ENCODE measurements at regions not wholly inside any gene's neighbourhood (a gene's known extent, or its start where the extent isn't known, plus 50 kb on each side); places are given as distances from the start of the nearest gene placed in this dataset.
A peak's percentile ranks its signal among the peaks of the same experiment; 100 is the strongest.

DNA sequence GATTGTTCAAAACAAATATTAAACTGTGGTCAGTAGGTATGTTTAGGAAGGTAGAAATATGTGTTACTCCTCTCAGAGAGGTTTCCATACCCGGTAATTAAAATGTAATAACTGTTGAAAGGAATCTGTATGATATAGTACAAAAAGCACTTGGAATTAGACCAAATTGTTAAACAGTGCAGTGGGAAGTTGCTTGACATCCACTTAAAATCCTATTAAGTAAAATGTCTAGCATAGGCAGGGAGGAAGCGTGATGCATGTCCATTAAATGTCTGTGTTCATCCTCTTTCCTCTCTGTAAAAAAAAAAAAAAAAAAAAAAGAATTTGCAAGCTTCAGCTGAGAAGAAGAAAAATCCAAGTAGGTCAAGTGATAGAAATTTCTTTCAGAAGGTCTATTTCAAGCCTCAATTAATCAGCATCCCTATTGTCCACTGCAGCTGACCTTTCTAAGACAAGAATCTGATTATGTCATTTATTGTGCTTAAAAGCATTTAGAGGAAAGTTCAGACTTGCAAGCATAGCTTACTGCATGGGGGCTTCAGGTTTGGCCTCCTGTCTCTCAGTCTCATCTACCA lies 265.6 kb upstream of the RGS6 start:
- Mint-ChIP-seq H3K27ac (no peak overlapping the region), H3K27me3 (no peaks in the 10 kb centered on the region), H3K9me3 (no peaks in the 10 kb centered on the region), H3K4me1 (peaks cover 13% of the 10 kb centered on the region), H3K36me3 (peaks cover 18% of the 10 kb centered on the region), H3K4me3 (no peak overlapping the region)
- DNase-seq = no peak

- DNase-seq = no peak
- H3K27me3 Mint-ChIP-seq = no peaks in the 10 kb centered on the region
- no peaks in the 10 kb centered on the region for H3K9me3 Mint-ChIP-seq
- H3K4me3 Mint-ChIP-seq = no peak overlapping the region
- peaks cover 26% of the 10 kb centered on the region for H3K36me3 Mint-ChIP-seq
- H3K27ac Mint-ChIP-seq = no peak overlapping the region
- H3K4me1 Mint-ChIP-seq = peaks cover 13% of the 10 kb centered on the region
Measured at GRCh38 chr14:71668186-71668912, 263.9 kb upstream of the RGS6 start.

DNA sequence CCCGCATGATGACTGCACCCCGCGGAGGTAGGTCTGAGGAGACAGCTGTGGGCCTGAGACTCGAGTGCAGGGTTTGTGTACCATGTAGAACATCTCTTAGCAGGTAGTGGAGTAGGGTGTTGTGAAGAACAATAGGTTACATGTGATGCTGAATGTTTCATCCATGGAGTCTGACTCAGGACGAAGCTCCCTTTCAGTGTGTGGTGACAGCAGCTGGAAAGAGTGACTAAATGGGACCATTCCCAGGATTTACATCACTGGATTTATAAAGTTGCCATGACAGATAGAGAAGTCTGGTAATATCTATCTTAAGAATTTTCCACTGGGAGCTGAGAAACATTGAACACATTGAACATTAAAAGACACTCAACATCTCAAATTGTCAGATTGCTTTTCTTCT lies 259.6 kb upstream of the RGS6 start:
- H3K4me1 Mint-ChIP-seq = peaks cover 14% of the 10 kb centered on the region
- no peak overlapping the region for H3K27ac Mint-ChIP-seq
- peaks cover 2% of the 10 kb centered on the region for H3K9me3 Mint-ChIP-seq
- no peaks in the 10 kb centered on the region for H3K27me3 Mint-ChIP-seq
- DNase-seq = no peak
- H3K36me3 Mint-ChIP-seq = peaks cover 47% of the 10 kb centered on the region
- H3K4me3 Mint-ChIP-seq = no peak overlapping the region

- H3K4me1 Mint-ChIP-seq = peaks cover 14% of the 10 kb centered on the region
- H3K27ac Mint-ChIP-seq = peak overlapping the region; percentile 37
- H3K27me3 Mint-ChIP-seq = no peaks in the 10 kb centered on the region
- H3K4me3 Mint-ChIP-seq = no peak overlapping the region
- DNase-seq = no peak
- peaks cover 2% of the 10 kb centered on the region for H3K9me3 Mint-ChIP-seq
- H3K36me3 Mint-ChIP-seq = peaks cover 70% of the 10 kb centered on the region
Measured at GRCh38 chr14:71675126-71675899, 256.9 kb upstream of the RGS6 start.

DNA sequence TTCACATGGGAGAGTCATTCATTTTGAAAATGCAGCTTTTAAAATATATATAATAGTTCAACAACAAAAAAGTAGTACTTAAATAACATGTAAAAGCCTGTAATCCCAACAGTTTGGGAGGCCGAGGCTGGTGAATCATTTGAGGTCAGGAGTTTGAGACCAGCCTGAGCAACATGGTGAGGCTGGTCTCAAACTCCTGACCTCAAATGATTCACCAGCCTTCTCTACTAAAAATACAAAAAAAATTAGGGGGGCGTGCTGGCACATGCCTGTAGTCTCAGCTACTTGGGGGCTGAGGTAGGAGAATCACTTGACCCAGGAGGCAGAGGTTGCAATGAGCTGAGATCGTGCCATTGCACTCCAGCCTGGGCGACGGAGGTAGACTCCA lies 256.3 kb upstream of the RGS6 start:
- no peak for DNase-seq
- Mint-ChIP-seq H3K27ac (peak overlapping the region; percentile 37), H3K36me3 (peaks cover 72% of the 10 kb centered on the region), H3K27me3 (no peaks in the 10 kb centered on the region), H3K4me1 (peaks cover 13% of the 10 kb centered on the region), H3K9me3 (peaks cover 2% of the 10 kb centered on the region), H3K4me3 (no peak overlapping the region)

DNA sequence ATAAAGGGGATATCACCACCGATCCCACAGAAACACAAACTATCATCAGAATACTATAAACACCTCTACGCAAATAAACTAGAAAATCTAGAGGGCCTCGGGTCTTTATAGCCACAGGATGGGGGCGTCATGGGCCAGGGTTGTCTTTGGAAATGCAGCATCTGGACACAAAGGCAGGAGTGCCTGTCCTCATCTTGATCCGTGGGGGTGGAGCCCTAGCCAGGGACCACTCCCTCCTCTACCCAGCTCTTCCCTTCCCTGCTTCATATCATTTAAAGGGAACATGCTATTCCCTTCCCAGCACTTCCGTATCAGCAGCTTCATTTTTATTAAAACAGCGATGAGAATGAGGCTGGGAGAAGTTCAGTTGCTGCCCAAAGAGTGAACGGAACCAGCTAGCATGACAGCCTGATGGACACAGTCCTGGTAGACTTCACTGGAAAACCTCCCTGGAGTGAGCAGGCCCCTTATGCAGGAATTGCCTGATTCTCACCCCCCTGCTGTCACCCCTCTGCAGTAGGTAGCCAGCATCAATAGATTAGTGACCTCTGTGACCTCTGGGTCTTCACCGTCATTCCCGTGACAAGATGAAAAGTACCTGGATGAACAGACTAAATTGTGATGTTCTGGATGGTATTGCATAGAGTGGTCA lies 251.4 kb upstream of the RGS6 start:
- Mint-ChIP-seq H3K27ac (no peak overlapping the region), H3K36me3 (peaks cover 43% of the 10 kb centered on the region)

GRCh38 chr14:71682337-71682736 lies 249.9 kb upstream of the RGS6 start:
- Mint-ChIP-seq H3K9me3 (peaks cover 1% of the 10 kb centered on the region), H3K36me3 (peaks cover 36% of the 10 kb centered on the region), H3K27ac (no peak overlapping the region), H3K27me3 (no peaks in the 10 kb centered on the region), H3K4me3 (no peak overlapping the region), H3K4me1 (no peaks in the 10 kb centered on the region)
- DNase-seq = no peak

More for the DNA sequence above, 251.4 kb upstream of the RGS6 start:
- no peak overlapping the region for H3K4me3 Mint-ChIP-seq
- H3K4me1 Mint-ChIP-seq = no peaks in the 10 kb centered on the region
- no peaks in the 10 kb centered on the region for H3K27me3 Mint-ChIP-seq
- DNase-seq = no peak
- H3K9me3 Mint-ChIP-seq = peaks cover 2% of the 10 kb centered on the region

GRCh38 chr14:71684323-71684722 lies 247.9 kb upstream of the RGS6 start:
- no peak overlapping the region for H3K27ac Mint-ChIP-seq
- DNase-seq = no peak
- no peaks in the 10 kb centered on the region for H3K4me1 Mint-ChIP-seq
- H3K27me3 Mint-ChIP-seq = no peaks in the 10 kb centered on the region
- H3K36me3 Mint-ChIP-seq = peaks cover 17% of the 10 kb centered on the region
- H3K4me3 Mint-ChIP-seq = no peak overlapping the region
- no peaks in the 10 kb centered on the region for H3K9me3 Mint-ChIP-seq

DNA sequence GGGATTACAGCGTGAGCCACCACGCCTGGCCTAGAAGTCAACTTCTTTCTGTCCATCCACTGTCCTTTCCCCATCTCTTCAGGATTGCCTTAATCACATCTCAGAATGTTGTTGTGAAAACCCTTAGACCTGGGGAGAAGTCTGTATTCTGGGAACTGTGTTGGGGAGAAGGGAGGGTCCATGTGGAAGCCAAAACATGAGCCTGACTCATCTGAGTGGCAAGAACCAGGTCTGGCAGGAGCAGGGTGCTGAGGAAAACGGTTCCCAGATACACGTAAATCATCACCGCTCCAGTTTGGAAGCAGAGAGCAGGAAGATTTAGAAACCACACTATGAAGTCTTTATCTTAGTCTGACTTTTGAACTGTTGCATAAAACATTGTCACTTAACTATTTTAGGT lies 245.6 kb upstream of the RGS6 start:
- Mint-ChIP-seq H3K4me1 (no peaks in the 10 kb centered on the region), H3K27ac (no peak overlapping the region), H3K4me3 (no peak overlapping the region), H3K9me3 (no peaks in the 10 kb centered on the region), H3K27me3 (no peaks in the 10 kb centered on the region), H3K36me3 (peaks cover 21% of the 10 kb centered on the region)
- no peak for DNase-seq

DNA sequence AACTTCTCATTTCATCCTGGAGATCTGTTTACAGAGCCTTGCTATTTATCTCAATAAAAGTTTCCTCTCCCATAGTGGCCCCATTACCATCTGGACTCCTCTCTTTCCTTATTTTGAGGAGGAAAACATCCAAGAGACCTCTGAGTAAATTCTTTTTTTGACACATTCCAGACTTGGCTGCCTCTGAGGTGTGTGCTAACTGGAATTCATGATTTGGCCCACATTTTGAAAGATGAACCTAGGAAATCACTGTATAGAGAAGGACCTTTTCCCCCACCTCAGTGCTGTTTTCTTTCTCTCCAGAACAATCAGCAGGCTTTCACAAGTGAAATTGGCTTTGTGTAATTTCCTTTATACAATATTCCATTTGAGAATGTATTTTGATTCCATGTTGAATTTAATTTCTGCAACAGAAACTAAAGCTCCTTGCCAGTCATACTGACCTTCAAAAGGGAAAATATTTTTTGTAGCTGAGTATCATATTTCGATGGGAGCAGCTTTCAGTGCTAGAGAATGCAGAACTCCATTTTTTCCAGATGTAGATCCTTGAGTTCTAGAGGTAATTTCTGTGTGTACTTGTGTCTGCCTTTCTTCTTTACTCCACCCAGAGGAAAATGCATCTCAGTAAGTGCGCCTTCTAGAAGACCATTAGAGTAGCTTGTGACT lies 244.9 kb upstream of the RGS6 start:
- no peak overlapping the region for H3K27ac Mint-ChIP-seq
- H3K9me3 Mint-ChIP-seq = no peaks in the 10 kb centered on the region
- DNase-seq = no peak
- no peaks in the 10 kb centered on the region for H3K27me3 Mint-ChIP-seq
- H3K4me1 Mint-ChIP-seq = no peaks in the 10 kb centered on the region
- peaks cover 24% of the 10 kb centered on the region for H3K36me3 Mint-ChIP-seq
- H3K4me3 Mint-ChIP-seq = no peak overlapping the region

GRCh38 chr14:71688576-71688975 lies 243.7 kb upstream of the RGS6 start:
- Mint-ChIP-seq H3K27ac (no peak overlapping the region), H3K4me1 (peaks cover 6% of the 10 kb centered on the region), H3K4me3 (no peak overlapping the region), H3K9me3 (no peaks in the 10 kb centered on the region), H3K36me3 (peaks cover 32% of the 10 kb centered on the region), H3K27me3 (no peaks in the 10 kb centered on the region)
- DNase-seq = no peak

- Mint-ChIP-seq H3K27me3 (no peaks in the 10 kb centered on the region), H3K27ac (no peak overlapping the region), H3K4me1 (peaks cover 7% of the 10 kb centered on the region), H3K36me3 (peaks cover 36% of the 10 kb centered on the region), H3K4me3 (no peak overlapping the region), H3K9me3 (no peaks in the 10 kb centered on the region)
- no peak for DNase-seq
Measured at GRCh38 chr14:71690478-71690877, 241.8 kb upstream of the RGS6 start.

GRCh38 chr14:71692496-71692895 lies 239.7 kb upstream of the RGS6 start:
- H3K36me3 Mint-ChIP-seq = peaks cover 31% of the 10 kb centered on the region
- H3K4me1 Mint-ChIP-seq = peaks cover 9% of the 10 kb centered on the region
- no peak overlapping the region for H3K4me3 Mint-ChIP-seq
- no peaks in the 10 kb centered on the region for H3K27me3 Mint-ChIP-seq
- DNase-seq = no peak
- no peak overlapping the region for H3K27ac Mint-ChIP-seq
- H3K9me3 Mint-ChIP-seq = no peaks in the 10 kb centered on the region

GRCh38 chr14:71693381-71693780 lies 238.8 kb upstream of the RGS6 start:
- H3K27ac Mint-ChIP-seq = no peak overlapping the region
- H3K4me3 Mint-ChIP-seq = no peak overlapping the region
- peaks cover 31% of the 10 kb centered on the region for H3K36me3 Mint-ChIP-seq
- no peaks in the 10 kb centered on the region for H3K27me3 Mint-ChIP-seq
- no peak for DNase-seq
- peaks cover 9% of the 10 kb centered on the region for H3K4me1 Mint-ChIP-seq
- H3K9me3 Mint-ChIP-seq = no peaks in the 10 kb centered on the region

Data from activated naive CD8-positive, alpha-beta T cell treated with anti-CD3 and anti-CD28 coated beads for 36 hours (primary cell).